ENCODE measurements at regions not wholly inside any gene's neighbourhood (a gene's known extent, or its start where the extent isn't known, plus 50 kb on each side); places are given as distances from the start of the nearest gene placed in this dataset.

GRCh38 chr3:148319161-148319915 lies 378.4 kb upstream of the AGTR1 start (continued):
- TF ChIP-seq RCOR1 (conservative IDR thresholded peaks at IDR 0.05; ENCODE audit: low read depth, low read length) = peak; percentile 77; the same call in 1 of the 2 replicates
- no peak for TF ChIP-seq ZSCAN29 (IDR thresholded peaks at IDR 0.05)
- TF ChIP-seq, protein P1, sequence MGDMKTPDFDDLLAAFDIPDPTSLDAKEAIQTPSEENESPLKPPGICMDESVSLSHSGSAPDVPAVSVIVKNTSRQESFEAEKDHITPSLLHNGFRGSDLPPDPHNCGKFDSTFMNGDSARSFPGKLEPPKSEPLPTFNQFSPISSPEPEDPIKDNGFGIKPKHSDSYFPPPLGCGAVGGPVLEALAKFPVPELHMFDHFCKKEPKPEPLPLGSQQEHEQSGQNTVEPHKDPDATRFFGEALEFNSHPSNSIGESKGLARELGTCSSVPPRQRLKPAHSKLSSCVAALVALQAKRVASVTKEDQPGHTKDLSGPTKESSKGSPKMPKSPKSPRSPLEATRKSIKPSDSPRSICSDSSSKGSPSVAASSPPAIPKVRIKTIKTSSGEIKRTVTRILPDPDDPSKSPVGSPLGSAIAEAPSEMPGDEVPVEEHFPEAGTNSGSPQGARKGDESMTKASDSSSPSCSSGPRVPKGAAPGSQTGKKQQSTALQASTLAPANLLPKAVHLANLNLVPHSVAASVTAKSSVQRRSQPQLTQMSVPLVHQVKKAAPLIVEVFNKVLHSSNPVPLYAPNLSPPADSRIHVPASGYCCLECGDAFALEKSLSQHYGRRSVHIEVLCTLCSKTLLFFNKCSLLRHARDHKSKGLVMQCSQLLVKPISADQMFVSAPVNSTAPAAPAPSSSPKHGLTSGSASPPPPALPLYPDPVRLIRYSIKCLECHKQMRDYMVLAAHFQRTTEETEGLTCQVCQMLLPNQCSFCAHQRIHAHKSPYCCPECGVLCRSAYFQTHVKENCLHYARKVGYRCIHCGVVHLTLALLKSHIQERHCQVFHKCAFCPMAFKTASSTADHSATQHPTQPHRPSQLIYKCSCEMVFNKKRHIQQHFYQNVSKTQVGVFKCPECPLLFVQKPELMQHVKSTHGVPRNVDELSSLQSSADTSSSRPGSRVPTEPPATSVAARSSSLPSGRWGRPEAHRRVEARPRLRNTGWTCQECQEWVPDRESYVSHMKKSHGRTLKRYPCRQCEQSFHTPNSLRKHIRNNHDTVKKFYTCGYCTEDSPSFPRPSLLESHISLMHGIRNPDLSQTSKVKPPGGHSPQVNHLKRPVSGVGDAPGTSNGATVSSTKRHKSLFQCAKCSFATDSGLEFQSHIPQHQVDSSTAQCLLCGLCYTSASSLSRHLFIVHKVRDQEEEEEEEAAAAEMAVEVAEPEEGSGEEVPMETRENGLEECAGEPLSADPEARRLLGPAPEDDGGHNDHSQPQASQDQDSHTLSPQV (IDR thresholded peaks at IDR 0.05) = peak; percentile 80; the same call in 1 of the 2 replicates
- no peak for TF ChIP-seq SUPT20H (IDR thresholded peaks at IDR 0.05; ENCODE audit: borderline replicate concordance, control insufficient read depth, low read depth, low read length)
- peak; percentile 81 for TF ChIP-seq ZNF24 (IDR thresholded peaks at IDR 0.05)
- no peak for TF ChIP-seq STAT1 (conservative IDR thresholded peaks at IDR 0.05)
- no peak for TF ChIP-seq CBX3 (IDR thresholded peaks at IDR 0.05; ENCODE audit: borderline replicate concordance, low read depth)
- TF ChIP-seq, protein P2, sequence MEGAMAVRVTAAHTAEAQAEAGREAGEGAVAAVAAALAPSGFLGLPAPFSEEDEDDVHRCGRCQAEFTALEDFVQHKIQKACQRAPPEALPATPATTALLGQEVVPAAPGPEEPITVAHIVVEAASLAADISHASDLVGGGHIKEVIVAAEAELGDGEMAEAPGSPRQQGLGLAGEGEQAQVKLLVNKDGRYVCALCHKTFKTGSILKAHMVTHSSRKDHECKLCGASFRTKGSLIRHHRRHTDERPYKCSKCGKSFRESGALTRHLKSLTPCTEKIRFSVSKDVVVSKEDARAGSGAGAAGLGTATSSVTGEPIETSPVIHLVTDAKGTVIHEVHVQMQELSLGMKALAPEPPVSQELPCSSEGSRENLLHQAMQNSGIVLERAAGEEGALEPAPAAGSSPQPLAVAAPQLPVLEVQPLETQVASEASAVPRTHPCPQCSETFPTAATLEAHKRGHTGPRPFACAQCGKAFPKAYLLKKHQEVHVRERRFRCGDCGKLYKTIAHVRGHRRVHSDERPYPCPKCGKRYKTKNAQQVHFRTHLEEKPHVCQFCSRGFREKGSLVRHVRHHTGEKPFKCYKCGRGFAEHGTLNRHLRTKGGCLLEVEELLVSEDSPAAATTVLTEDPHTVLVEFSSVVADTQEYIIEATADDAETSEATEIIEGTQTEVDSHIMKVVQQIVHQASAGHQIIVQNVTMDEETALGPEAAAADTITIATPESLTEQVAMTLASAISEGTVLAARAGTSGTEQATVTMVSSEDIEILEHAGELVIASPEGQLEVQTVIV (IDR thresholded peaks at IDR 0.05; ENCODE audit: borderline replicate concordance, partially characterized antibody) = no peak
- TF ChIP-seq BACH1 (IDR thresholded peaks at IDR 0.05; ENCODE audit: borderline replicate concordance) = peak; percentile 98; the same call in 1 of the 2 replicates
- peak; percentile 99 for TF ChIP-seq MTA2 (IDR thresholded peaks at IDR 0.05; ENCODE audit: low read depth)
- peak; percentile 98 for TF ChIP-seq ATF2 (IDR thresholded peaks at IDR 0.05; ENCODE audit: low read length)
- TF ChIP-seq NBN (IDR thresholded peaks at IDR 0.05) = peak; percentile 67; the same call in 1 of the 2 replicates
- peak; percentile 99 for TF ChIP-seq ZNF217 (IDR thresholded peaks at IDR 0.05)
- no peak for TF ChIP-seq HDAC6 (IDR thresholded peaks at IDR 0.05; ENCODE audit: unreplicated experiment)
- TF ChIP-seq CREB1 (IDR thresholded peaks at IDR 0.05; ENCODE audit: low read depth) = peak; percentile 60
- TF ChIP-seq, protein P3, sequence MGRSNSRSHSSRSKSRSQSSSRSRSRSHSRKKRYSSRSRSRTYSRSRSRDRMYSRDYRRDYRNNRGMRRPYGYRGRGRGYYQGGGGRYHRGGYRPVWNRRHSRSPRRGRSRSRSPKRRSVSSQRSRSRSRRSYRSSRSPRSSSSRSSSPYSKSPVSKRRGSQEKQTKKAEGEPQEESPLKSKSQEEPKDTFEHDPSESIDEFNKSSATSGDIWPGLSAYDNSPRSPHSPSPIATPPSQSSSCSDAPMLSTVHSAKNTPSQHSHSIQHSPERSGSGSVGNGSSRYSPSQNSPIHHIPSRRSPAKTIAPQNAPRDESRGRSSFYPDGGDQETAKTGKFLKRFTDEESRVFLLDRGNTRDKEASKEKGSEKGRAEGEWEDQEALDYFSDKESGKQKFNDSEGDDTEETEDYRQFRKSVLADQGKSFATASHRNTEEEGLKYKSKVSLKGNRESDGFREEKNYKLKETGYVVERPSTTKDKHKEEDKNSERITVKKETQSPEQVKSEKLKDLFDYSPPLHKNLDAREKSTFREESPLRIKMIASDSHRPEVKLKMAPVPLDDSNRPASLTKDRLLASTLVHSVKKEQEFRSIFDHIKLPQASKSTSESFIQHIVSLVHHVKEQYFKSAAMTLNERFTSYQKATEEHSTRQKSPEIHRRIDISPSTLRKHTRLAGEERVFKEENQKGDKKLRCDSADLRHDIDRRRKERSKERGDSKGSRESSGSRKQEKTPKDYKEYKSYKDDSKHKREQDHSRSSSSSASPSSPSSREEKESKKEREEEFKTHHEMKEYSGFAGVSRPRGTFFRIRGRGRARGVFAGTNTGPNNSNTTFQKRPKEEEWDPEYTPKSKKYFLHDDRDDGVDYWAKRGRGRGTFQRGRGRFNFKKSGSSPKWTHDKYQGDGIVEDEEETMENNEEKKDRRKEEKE (IDR thresholded peaks at IDR 0.05) = no peak
- no peak for TF ChIP-seq KLF5 (IDR thresholded peaks at IDR 0.05; ENCODE audit: partially characterized antibody)
- TF ChIP-seq SRF (IDR thresholded peaks at IDR 0.05; ENCODE audit: low read depth in 2 of 2, low read length in 2 of 2) = 0 out of 4 replicates have a peak, but pooled peaks of 1 of the 2 experiments have one; percentile 17
- no peak for TF ChIP-seq MYB (IDR thresholded peaks at IDR 0.05; ENCODE audit: borderline replicate concordance, low read depth, low read length)
